ENCODE measurements at regions not wholly inside any gene's neighbourhood (a gene's known extent, or its start where the extent isn't known, plus 50 kb on each side); places are given as distances from the start of the nearest gene placed in this dataset.

- H3K27ac ChIP-seq = no peak overlapping the region
- no peaks in the 10 kb centered on the region for H3K4me1 ChIP-seq
- H3K36me3 ChIP-seq = no peaks in the 10 kb centered on the region
- no peak for TF ChIP-seq CTCF (IDR thresholded peaks at IDR 0.05)
- no peak for TF ChIP-seq POLR2A (IDR thresholded peaks at IDR 0.05)
- H3K9me3 ChIP-seq = no peaks in the 10 kb centered on the region
- DNase-seq = no peak
- H3K27me3 ChIP-seq = peaks cover 0 to 3% of the 10 kb centered on the region in 2 donors
- no peak overlapping the region for H3K4me3 ChIP-seq
Measured at GRCh38 chr6:28766426-28766825, 157.4 kb downstream of the TRIM27 start.

- peaks cover 0 to 3% of the 10 kb centered on the region in 2 donors for H3K27me3 ChIP-seq
- no peaks in the 10 kb centered on the region for H3K4me1 ChIP-seq
- TF ChIP-seq CTCF (IDR thresholded peaks at IDR 0.05) (no peak), POLR2A (IDR thresholded peaks at IDR 0.05) (no peak)
Measured at GRCh38 chr6:28767133-28767532, 156.7 kb downstream of the TRIM27 start.

GRCh38 chr6:28767691-28768090 lies 156.1 kb downstream of the TRIM27 start:
- Histone ChIP-seq H3K27ac (no peak overlapping the region), H3K4me3 (no peak overlapping the region), H3K4me1 (no peaks in the 10 kb centered on the region), H3K9me3 (no peaks in the 10 kb centered on the region), H3K27me3 (peaks cover 0 to 4% of the 10 kb centered on the region in 2 donors), H3K36me3 (no peaks in the 10 kb centered on the region)
- no peak for DNase-seq
- TF ChIP-seq CTCF (IDR thresholded peaks at IDR 0.05) (no peak), POLR2A (IDR thresholded peaks at IDR 0.05) (no peak)

More at GRCh38 chr6:28767133-28767532, 156.7 kb downstream of the TRIM27 start:
- Histone ChIP-seq H3K27ac (no peak overlapping the region), H3K36me3 (no peaks in the 10 kb centered on the region), H3K9me3 (no peaks in the 10 kb centered on the region), H3K4me3 (no peak overlapping the region)
- DNase-seq = no peak

GRCh38 chr6:28768187-28768913 lies 155.4 kb downstream of the TRIM27 start:
- no peak for DNase-seq
- Histone ChIP-seq H3K27me3 (peaks cover 0 to 7% of the 10 kb centered on the region in 2 donors), H3K4me3 (no peak overlapping the region), H3K36me3 (no peaks in the 10 kb centered on the region), H3K9me3 (no peaks in the 10 kb centered on the region), H3K4me1 (no peaks in the 10 kb centered on the region), H3K27ac (no peak overlapping the region)
- TF ChIP-seq POLR2A (IDR thresholded peaks at IDR 0.05) = no peak
- TF ChIP-seq CTCF (IDR thresholded peaks at IDR 0.05) = no peak

GRCh38 chr6:28769626-28770402 lies 154.0 kb downstream of the TRIM27 start:
- no peaks in the 10 kb centered on the region for H3K9me3 ChIP-seq
- no peaks in the 10 kb centered on the region for H3K4me1 ChIP-seq
- no peak overlapping the region for H3K27ac ChIP-seq
- DNase-seq = no peak
- H3K27me3 ChIP-seq = peaks cover 0 to 14% of the 10 kb centered on the region in 2 donors
- no peaks in the 10 kb centered on the region for H3K36me3 ChIP-seq
- no peak overlapping the region for H3K4me3 ChIP-seq
- TF ChIP-seq POLR2A (IDR thresholded peaks at IDR 0.05) (no peak), CTCF (IDR thresholded peaks at IDR 0.05) (no peak)
